ENCODE measurements at regions not wholly inside any gene's neighbourhood (a gene's known extent, or its start where the extent isn't known, plus 50 kb on each side); places are given as distances from the start of the nearest gene placed in this dataset.

DNA sequence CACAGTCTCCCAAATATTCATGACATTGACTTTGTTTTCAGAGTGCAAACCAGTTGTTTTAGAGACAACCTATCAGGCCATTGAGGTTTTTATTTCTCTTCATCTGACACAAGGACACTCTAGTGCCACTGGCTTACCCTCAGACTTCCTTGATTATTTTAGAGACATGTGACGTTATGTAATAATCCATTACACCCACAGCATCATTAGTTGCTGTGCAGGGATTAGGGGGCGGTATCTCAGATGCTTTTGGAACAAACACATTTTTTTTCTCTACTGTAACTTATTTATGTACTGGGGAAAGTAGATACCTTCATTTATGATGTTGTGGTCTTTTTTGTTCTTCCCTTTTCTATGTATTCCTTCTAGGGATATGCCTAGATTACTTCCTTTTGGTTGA is 2293.1 kb downstream of the PCDH7 start:
- H4K20me1 ChIP-seq (ENCODE audit: insufficient read depth, low read length) = no peaks in the 10 kb centered on the region
- no peak for TF ChIP-seq EZH2 (IDR thresholded peaks at IDR 0.05; ENCODE audit: borderline replicate concordance, low read length)
- TF ChIP-seq, protein P1, sequence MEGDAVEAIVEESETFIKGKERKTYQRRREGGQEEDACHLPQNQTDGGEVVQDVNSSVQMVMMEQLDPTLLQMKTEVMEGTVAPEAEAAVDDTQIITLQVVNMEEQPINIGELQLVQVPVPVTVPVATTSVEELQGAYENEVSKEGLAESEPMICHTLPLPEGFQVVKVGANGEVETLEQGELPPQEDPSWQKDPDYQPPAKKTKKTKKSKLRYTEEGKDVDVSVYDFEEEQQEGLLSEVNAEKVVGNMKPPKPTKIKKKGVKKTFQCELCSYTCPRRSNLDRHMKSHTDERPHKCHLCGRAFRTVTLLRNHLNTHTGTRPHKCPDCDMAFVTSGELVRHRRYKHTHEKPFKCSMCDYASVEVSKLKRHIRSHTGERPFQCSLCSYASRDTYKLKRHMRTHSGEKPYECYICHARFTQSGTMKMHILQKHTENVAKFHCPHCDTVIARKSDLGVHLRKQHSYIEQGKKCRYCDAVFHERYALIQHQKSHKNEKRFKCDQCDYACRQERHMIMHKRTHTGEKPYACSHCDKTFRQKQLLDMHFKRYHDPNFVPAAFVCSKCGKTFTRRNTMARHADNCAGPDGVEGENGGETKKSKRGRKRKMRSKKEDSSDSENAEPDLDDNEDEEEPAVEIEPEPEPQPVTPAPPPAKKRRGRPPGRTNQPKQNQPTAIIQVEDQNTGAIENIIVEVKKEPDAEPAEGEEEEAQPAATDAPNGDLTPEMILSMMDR (IDR thresholded peaks at IDR 0.05; ENCODE audit: low read length) = no peak
- no peaks in the 10 kb centered on the region for H3F3A ChIP-seq (ENCODE audit: insufficient read depth, low read length)
- no peak overlapping the region for H3K4me2 ChIP-seq (ENCODE audit: low read length)
- no peak overlapping the region for H3K9ac ChIP-seq (ENCODE audit: low read length)
- no peak overlapping the region for H2AFZ ChIP-seq (ENCODE audit: low read length)
- no peak overlapping the region for H3K27ac ChIP-seq (ENCODE audit: low read depth, low read length, poor library complexity, severe bottlenecking)
- H3K9me2 ChIP-seq (ENCODE audit: low read depth, low read length) = no peaks in the 10 kb centered on the region
- H3K79me2 ChIP-seq (ENCODE audit: insufficient read depth, low read length) = no peaks in the 10 kb centered on the region
- H3K4me3 ChIP-seq (ENCODE audit: low read depth, low read length, poor library complexity, severe bottlenecking) = no peak overlapping the region
- no peaks in the 10 kb centered on the region for H3K36me3 ChIP-seq (ENCODE audit: insufficient read depth, low read length)
- H3K4me1 ChIP-seq (ENCODE audit: insufficient read depth, low read length, severe bottlenecking) = no peaks in the 10 kb centered on the region
- no peaks in the 10 kb centered on the region for H3K9me3 ChIP-seq (ENCODE audit: low read length)
- H3K27me3 ChIP-seq (ENCODE audit: insufficient read depth, low read length) = no peaks in the 10 kb centered on the region

DNA sequence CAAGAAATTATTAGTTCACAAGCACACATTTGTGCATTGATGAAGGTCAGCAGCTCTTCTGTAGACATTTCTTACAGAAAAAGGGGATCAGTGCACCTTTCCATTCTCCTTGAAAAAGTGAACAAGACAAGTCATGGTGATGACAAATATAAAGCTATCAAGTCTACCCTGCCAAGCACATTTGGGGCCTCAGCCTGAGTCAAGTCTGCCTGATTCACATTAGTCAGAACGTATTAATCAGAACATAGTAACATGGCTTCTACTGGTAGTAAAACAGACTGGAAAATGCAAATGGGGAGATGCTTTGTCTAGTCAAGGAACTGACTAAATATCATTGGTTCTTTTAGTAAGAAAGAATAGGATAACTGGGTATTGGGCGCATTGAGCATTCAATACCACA is 2305.1 kb downstream of the PCDH7 start:
- Histone ChIP-seq H3K9me2 (ENCODE audit: low read depth, low read length) (no peaks in the 10 kb centered on the region), H4K20me1 (ENCODE audit: insufficient read depth, low read length) (no peaks in the 10 kb centered on the region), H2AFZ (ENCODE audit: low read length) (no peak overlapping the region), H3K4me1 (ENCODE audit: insufficient read depth, low read length, severe bottlenecking) (no peaks in the 10 kb centered on the region), H3K36me3 (ENCODE audit: insufficient read depth, low read length) (no peaks in the 10 kb centered on the region), H3K9me3 (ENCODE audit: low read length) (no peaks in the 10 kb centered on the region), H3K9ac (ENCODE audit: low read length) (no peak overlapping the region), H3K4me2 (ENCODE audit: low read length) (no peak overlapping the region), H3K79me2 (ENCODE audit: insufficient read depth, low read length) (no peaks in the 10 kb centered on the region), H3K27ac (ENCODE audit: low read depth, low read length, poor library complexity, severe bottlenecking) (no peak overlapping the region), H3F3A (ENCODE audit: insufficient read depth, low read length) (no peaks in the 10 kb centered on the region), H3K27me3 (ENCODE audit: insufficient read depth, low read length) (no peaks in the 10 kb centered on the region), H3K4me3 (ENCODE audit: low read depth, low read length, poor library complexity, severe bottlenecking) (no peak overlapping the region)
- TF ChIP-seq, protein P1 (IDR thresholded peaks at IDR 0.05; ENCODE audit: low read length) = no peak
- TF ChIP-seq EZH2 (IDR thresholded peaks at IDR 0.05; ENCODE audit: borderline replicate concordance, low read length) = no peak

DNA sequence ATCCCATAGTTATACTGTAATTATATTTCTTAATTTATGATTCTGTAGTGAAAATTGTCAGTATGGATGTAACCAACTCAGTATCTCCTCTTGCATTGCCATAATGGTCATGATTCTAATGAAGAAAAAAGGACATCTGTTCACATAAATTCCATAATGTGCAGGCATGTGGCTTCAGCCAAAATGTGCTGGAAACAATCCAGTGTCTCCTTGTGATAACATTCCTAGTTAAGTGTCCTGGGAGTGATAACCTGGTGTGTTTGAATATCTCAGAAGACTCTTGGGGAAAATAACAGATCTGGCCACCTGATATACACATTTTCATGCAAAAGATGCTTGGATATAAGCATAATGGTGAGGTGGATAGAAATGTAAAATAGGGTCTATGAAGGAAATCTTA is 2309.8 kb downstream of the PCDH7 start:
- H3K79me2 ChIP-seq (ENCODE audit: insufficient read depth, low read length) = no peaks in the 10 kb centered on the region
- H2AFZ ChIP-seq (ENCODE audit: low read length) = no peak overlapping the region
- no peaks in the 10 kb centered on the region for H3K36me3 ChIP-seq (ENCODE audit: insufficient read depth, low read length)
- no peaks in the 10 kb centered on the region for H4K20me1 ChIP-seq (ENCODE audit: insufficient read depth, low read length)
- no peaks in the 10 kb centered on the region for H3K9me2 ChIP-seq (ENCODE audit: low read depth, low read length)
- TF ChIP-seq, protein P1 (IDR thresholded peaks at IDR 0.05; ENCODE audit: low read length) = no peak
- TF ChIP-seq EZH2 (IDR thresholded peaks at IDR 0.05; ENCODE audit: borderline replicate concordance, low read length) = no peak
- no peak overlapping the region for H3K9ac ChIP-seq (ENCODE audit: low read length)
- H3K4me2 ChIP-seq (ENCODE audit: low read length) = no peak overlapping the region
- H3K27me3 ChIP-seq (ENCODE audit: insufficient read depth, low read length) = no peaks in the 10 kb centered on the region
- no peaks in the 10 kb centered on the region for H3K4me1 ChIP-seq (ENCODE audit: insufficient read depth, low read length, severe bottlenecking)
- H3F3A ChIP-seq (ENCODE audit: insufficient read depth, low read length) = no peaks in the 10 kb centered on the region
- H3K9me3 ChIP-seq (ENCODE audit: low read length) = no peaks in the 10 kb centered on the region
- H3K27ac ChIP-seq (ENCODE audit: low read depth, low read length, poor library complexity, severe bottlenecking) = no peak overlapping the region
- no peak overlapping the region for H3K4me3 ChIP-seq (ENCODE audit: low read depth, low read length, poor library complexity, severe bottlenecking)

Data from OCI-LY1 (cell line).